HepG2 (cell line): ENCODE measurements at regions not wholly inside any gene's neighbourhood (a gene's known extent, or its start where the extent isn't known, plus 50 kb on each side); places are given as distances from the start of the nearest gene placed in this dataset.

Experiments used
- ATAC-seq: fragments of 200-7000 bp; cut with Tn5 transposase; 3 replicates; pipeline ENCODE4 v1.9.1; 2020; ENCODE audit warnings: mild to moderate bottlenecking, moderate library complexity
- BruUV-seq: library from RNA; stranded (reverse); fragments of 400-500 nt; replicated peaks from 2 replicates; lab custom pipeline; 2021; lab: Mats Ljungman, UMichigan
- CTCF ChIA-PET: fragments of 300-600 bp; formaldehyde crosslinking; extraction: SDS; loops from one replicate; lab custom pipeline; 2021; ENCODE audit warnings: low total read pairs, inconsistent platforms, low intra/inter-chr PET ratio; lab: Yijun Ruan, JAX
- POLR2A ChIA-PET: fragments of 350-600 bp; sonication (Branson Sonifier 250); formaldehyde crosslinking; loops from one replicate; lab custom pipeline; 2020; ENCODE audit warnings: antibody characterized with exemption, inconsistent platforms; lab: Yijun Ruan, JAX
- DNase-seq: peaks from one replicate; pipeline ENCODE4 v3.0.0-alpha.2; 2015; ENCODE audit warnings: low spot score
- FAIRE-seq: peaks from 3 replicates; lab custom pipeline; 2011; peaks lifted over from hg19 to GRCh38; lab: Jason Lieb, UNC
- H2AFZ ChIP-seq: one replicate; pipeline ENCODE4 v1.6.1; 2011; ENCODE audit warnings: low read length, inconsistent platforms
- H3K27ac ChIP-seq: fragments of 300-600 bp; 3 replicates; pipeline ENCODE4 v1.8.0; 2011; ENCODE audit warnings: mixed run types, mild to moderate bottlenecking, mixed read lengths, low read length, inconsistent platforms; ENCODE audit not compliant: insufficient read depth; ENCODE audit errors: extremely low read length
- H3K27me3 ChIP-seq, 2 experiments: fragments of 200-600 bp in 1 of 2; 2 replicates in 1 of 2; 3 replicates in 1 of 2; pipeline versions ENCODE4 v1.6.0 to v1.8.0; 2011; ENCODE audit warnings: low read length in 2 of 2, mild to moderate bottlenecking in 2 of 2, moderate library complexity in 2 of 2, inconsistent platforms in 1 of 2; ENCODE audit not compliant: insufficient read depth in 2 of 2, control insufficient read depth in 1 of 2
- H3K36me3 ChIP-seq, 2 experiments: fragments of 200-600 bp in 1 of 2; replicated peaks in 1 of 2; 2 replicates in 1 of 2; 3 replicates in 1 of 2; pipeline versions ENCODE4 v1.5.1 to v1.8.0; 2011; ENCODE audit warnings: low read length in 2 of 2, inconsistent platforms in 1 of 2; ENCODE audit not compliant: insufficient read depth in 2 of 2, control insufficient read depth in 1 of 2
- H3K4me1 ChIP-seq: 2 replicates; pipeline ENCODE4 v1.5.1; 2012; ENCODE audit warnings: low read length, inconsistent platforms; ENCODE audit not compliant: insufficient read depth
- H3K4me2 ChIP-seq: 2 replicates; pipeline ENCODE4 v1.6.0; 2011; ENCODE audit warnings: low read depth, low read length, inconsistent platforms
- H3K4me3 ChIP-seq, 3 experiments: fragments of 200-600 bp in 1 of 3; sonication (generic), shearing (Covaris generic) in 1 of 3; replicated peaks in 1 of 3; 2 replicates each; pipeline ENCODE4 v1.5.1; 2011 to 2016; ENCODE audit warnings: low read length in 3 of 3, inconsistent platforms in 2 of 3, low read depth in 2 of 3, mild to moderate bottlenecking in 2 of 3, control low read depth in 1 of 3, mixed read lengths in 1 of 3; ENCODE audit not compliant: insufficient read depth in 1 of 3
- H3K79me2 ChIP-seq: one replicate; pipeline ENCODE4 v1.6.1; 2011; ENCODE audit warnings: low read length, inconsistent platforms; ENCODE audit not compliant: insufficient read depth
- H3K9ac ChIP-seq: 2 replicates; pipeline ENCODE4 v1.6.0; 2011; ENCODE audit warnings: mild to moderate bottlenecking, low read depth, low read length, inconsistent platforms; ENCODE audit not compliant: insufficient read depth
- H3K9me3 ChIP-seq: 2 replicates; pipeline ENCODE4 v1.5.1; 2012; ENCODE audit warnings: mild to moderate bottlenecking, low read length
- H4K20me1 ChIP-seq: 2 replicates; pipeline ENCODE4 v1.6.0; 2011; ENCODE audit warnings: inconsistent platforms, mild to moderate bottlenecking, low read length, moderate library complexity; ENCODE audit not compliant: insufficient read depth
- ATF4 ChIP-seq, 2 experiments: fragments of 450-650 bp in 1 of 2; sonication (generic) in 1 of 2; formaldehyde crosslinking; IDR thresholded peaks; 2 replicates each; pipeline versions ENCODE4 v1.5.0 to v1.8.0; 2020 to 2022; ENCODE audit warnings: mild to moderate bottlenecking in 1 of 2, missing genetic modification reagents in 1 of 2
- ATM ChIP-seq: fragments of 450-650 bp; IDR thresholded peaks from 2 replicates; pipeline ENCODE4 v1.7.1; 2017; ENCODE audit warnings: mild to moderate bottlenecking, borderline replicate concordance
- CBX5 ChIP-seq: sonication (generic); formaldehyde crosslinking; IDR thresholded peaks from 2 replicates; pipeline ENCODE4 v1.4.0; 2020; ENCODE audit warnings: missing genetic modification reagents, borderline replicate concordance
- DR1 ChIP-seq: sonication (generic); formaldehyde crosslinking; IDR thresholded peaks from 2 replicates; pipeline ENCODE4 v1.8.0; 2021; ENCODE audit warnings: mild to moderate bottlenecking, missing genetic modification reagents, inconsistent platforms
- EZH2 ChIP-seq: conservative IDR thresholded peaks from 2 replicates; pipeline ENCODE4 v1.6.1; 2012; ENCODE audit warnings: mild to moderate bottlenecking, low read depth, low read length, moderate library complexity
- FLYWCH1 ChIP-seq: sonication (generic); formaldehyde crosslinking; IDR thresholded peaks from 2 replicates; pipeline ENCODE4 v1.8.1; 2023; ENCODE audit warnings: mild to moderate bottlenecking, missing genetic modification reagents
- GPN1 ChIP-seq: sonication (generic); formaldehyde crosslinking; IDR thresholded peaks from 2 replicates; pipeline ENCODE4 v1.5.1; 2020; ENCODE audit warnings: missing genetic modification reagents, borderline replicate concordance
- HNRNPH1 ChIP-seq: fragments of 200-400 bp; formaldehyde crosslinking; optimal IDR thresholded peaks from 2 replicates; pipeline ENCODE3; 2017; ENCODE audit warnings: mild to moderate bottlenecking, low read depth, low read length
- HNRNPK ChIP-seq: fragments of 200-400 bp; formaldehyde crosslinking; IDR thresholded peaks from 2 replicates; pipeline ENCODE4 v1.6.1; 2018; ENCODE audit warnings: low read length, low read depth, moderate library complexity, mild to moderate bottlenecking; ENCODE audit not compliant: poor library complexity, severe bottlenecking
- HNRNPUL1 ChIP-seq: fragments of 200-400 bp; formaldehyde crosslinking; IDR thresholded peaks from 2 replicates; pipeline ENCODE4 v1.6.1; 2017; ENCODE audit warnings: low read depth, mild to moderate bottlenecking, low read length, moderate library complexity
- PITX1 ChIP-seq: sonication (generic); formaldehyde crosslinking; IDR thresholded peaks from 2 replicates; pipeline ENCODE4 v1.5.1; 2020; ENCODE audit warnings: mild to moderate bottlenecking, missing genetic modification reagents
- SOX5 ChIP-seq: IDR thresholded peaks from 2 replicates; pipeline ENCODE4 v1.6.1; 2016; ENCODE audit warnings: borderline replicate concordance
- SRY ChIP-seq: sonication (generic); formaldehyde crosslinking; IDR thresholded peaks from 2 replicates; pipeline ENCODE4 v1.8.0; 2022; ENCODE audit warnings: mild to moderate bottlenecking, missing genetic modification reagents
- TSC22D2 ChIP-seq: sonication (generic); formaldehyde crosslinking; IDR thresholded peaks from 2 replicates; pipeline ENCODE4 v1.5.1; 2020; ENCODE audit warnings: missing genetic modification reagents, mild to moderate bottlenecking, borderline replicate concordance
- ZMYM4 ChIP-seq: sonication (generic); formaldehyde crosslinking; IDR thresholded peaks from 2 replicates; pipeline ENCODE4 v1.8.1; 2023; ENCODE audit warnings: mild to moderate bottlenecking, missing genetic modification reagents
- WGBS: methylation state at CpG from one replicate; pipeline ENCODE4 v1.1.6; 2017; ENCODE audit warnings: low lambda C conversion rate; 5-methylcytosine and 5-hydroxymethylcytosine counted together
- in situ Hi-C: cut with HindIII; loops from 2 replicates; pipeline ENCODE4 v1.10.0; 2017; ENCODE audit warnings: low pct_unique_long_range_greater_than_20kb; ENCODE audit not compliant: extremely low pct_ligation_motif_present
- intact Hi-C: fragments of 100-400 bp; cut with micrococcal nuclease; formaldehyde crosslinking; loops from one replicate; pipeline ENCODE4 v1.10.0; 2022; ENCODE audit not compliant: unreplicated experiment
- TF ChIP-seq, protein P1 (sequence below): sonication (generic); formaldehyde crosslinking; conservative IDR thresholded peaks from 2 replicates; pipeline ENCODE4 v1.4.0; 2020; ENCODE audit warnings: missing genetic modification reagents

- Histone ChIP-seq H3K79me2 (no peaks in the 10 kb centered on the region), H3K27ac (no peak overlapping the region), H3K4me1 (no peaks in the 10 kb centered on the region), H4K20me1 (no peaks in the 10 kb centered on the region), H3K9ac (no peak overlapping the region), H3K4me2 (no peak overlapping the region), H3K4me3 (no peak overlapping the region), H3K9me3 (no peaks in the 10 kb centered on the region), H2AFZ (no peak overlapping the region), H3K36me3 (no peaks in the 10 kb centered on the region), H3K27me3 (peaks cover 7 to 63% of the 10 kb centered on the region in 2 experiments; a peak in 4 of 5 replicates)
- no peak for TF ChIP-seq ATM
- FAIRE-seq (no peak), ATAC-seq (no peak), DNase-seq (no peak)
- intact Hi-C loops (no loop called here), in situ Hi-C loops (no loop called here)
- WGBS, result 16% methylated on average over 16 of the region's 16 CpGs
- ChIA-PET CTCF (no interaction called here), POLR2A (no interaction called here)
- no TSS peak for BruUV-seq
These were observed 78.9 kb upstream of the OTOS start for GRCh38 chr2:240219208-240219890.

GRCh38 chr2:240220371-240220770 lies 79.9 kb upstream of the OTOS start:
- H3K27me3 ChIP-seq, result peaks cover 5 to 63% of the 10 kb centered on the region in 2 experiments; a peak in 4 of 5 replicates
- H2AFZ ChIP-seq, result no peak overlapping the region
- no peaks in the 10 kb centered on the region for H3K36me3 ChIP-seq
- H3K4me1 ChIP-seq, result no peaks in the 10 kb centered on the region
- DNase-seq, result no peak
- H4K20me1 ChIP-seq, result 0 out of 2 replicates have a peak, but pooled peaks cover 2% of the 10 kb centered on the region
- WGBS, result 2% methylated on average over 3 of the region's 3 CpGs
- TF ChIP-seq TSC22D2 (CRISPR knock-in tag) (no peak), FLYWCH1 (CRISPR knock-in tag) (no peak), CBX5 (CRISPR knock-in tag) (no peak), EZH2 (no peak), DR1 (CRISPR knock-in tag) (no peak), HNRNPH1 (no peak), PITX1 (no peak), SRY (CRISPR knock-in tag) (no peak), ZMYM4 (CRISPR knock-in tag) (no peak), SOX5 (CRISPR knock-in tag) (no peak), ATF4 (CRISPR knock-in tag; IDR thresholded peaks at IDR 0.05) (no peak), GPN1 (CRISPR knock-in tag) (no peak), HNRNPK (no peak), HNRNPUL1 (no peak)
- TF ChIP-seq, protein P1, sequence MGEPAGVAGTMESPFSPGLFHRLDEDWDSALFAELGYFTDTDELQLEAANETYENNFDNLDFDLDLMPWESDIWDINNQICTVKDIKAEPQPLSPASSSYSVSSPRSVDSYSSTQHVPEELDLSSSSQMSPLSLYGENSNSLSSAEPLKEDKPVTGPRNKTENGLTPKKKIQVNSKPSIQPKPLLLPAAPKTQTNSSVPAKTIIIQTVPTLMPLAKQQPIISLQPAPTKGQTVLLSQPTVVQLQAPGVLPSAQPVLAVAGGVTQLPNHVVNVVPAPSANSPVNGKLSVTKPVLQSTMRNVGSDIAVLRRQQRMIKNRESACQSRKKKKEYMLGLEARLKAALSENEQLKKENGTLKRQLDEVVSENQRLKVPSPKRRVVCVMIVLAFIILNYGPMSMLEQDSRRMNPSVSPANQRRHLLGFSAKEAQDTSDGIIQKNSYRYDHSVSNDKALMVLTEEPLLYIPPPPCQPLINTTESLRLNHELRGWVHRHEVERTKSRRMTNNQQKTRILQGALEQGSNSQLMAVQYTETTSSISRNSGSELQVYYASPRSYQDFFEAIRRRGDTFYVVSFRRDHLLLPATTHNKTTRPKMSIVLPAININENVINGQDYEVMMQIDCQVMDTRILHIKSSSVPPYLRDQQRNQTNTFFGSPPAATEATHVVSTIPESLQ (CRISPR knock-in tag), result no peak
- TF ChIP-seq, all 625 proteins: peak for 0
- H3K4me2 ChIP-seq, result no peak overlapping the region
- H3K9me3 ChIP-seq, result no peaks in the 10 kb centered on the region
- ChIA-PET CTCF (no interaction called here), POLR2A (no interaction called here)
- in situ Hi-C loops, result no loop called here
- no peak overlapping the region for H3K9ac ChIP-seq
- ATAC-seq (no peak), FAIRE-seq (no peak)
- H3K79me2 ChIP-seq, result no peaks in the 10 kb centered on the region
- no TSS peak for BruUV-seq
- H3K4me3 ChIP-seq, result no peak overlapping the region
- no peak overlapping the region for H3K27ac ChIP-seq
- intact Hi-C loops, result no loop called here
